ENCODE measurements at regions not wholly inside any gene's neighbourhood (a gene's known extent, or its start where the extent isn't known, plus 50 kb on each side); places are given as distances from the start of the nearest gene placed in this dataset.
"Not testable (repeated sequence)": the region's sequence is repeated elsewhere in the genome, so short reads cannot be mapped to it uniquely, and the experiment has no call there.

DNA sequence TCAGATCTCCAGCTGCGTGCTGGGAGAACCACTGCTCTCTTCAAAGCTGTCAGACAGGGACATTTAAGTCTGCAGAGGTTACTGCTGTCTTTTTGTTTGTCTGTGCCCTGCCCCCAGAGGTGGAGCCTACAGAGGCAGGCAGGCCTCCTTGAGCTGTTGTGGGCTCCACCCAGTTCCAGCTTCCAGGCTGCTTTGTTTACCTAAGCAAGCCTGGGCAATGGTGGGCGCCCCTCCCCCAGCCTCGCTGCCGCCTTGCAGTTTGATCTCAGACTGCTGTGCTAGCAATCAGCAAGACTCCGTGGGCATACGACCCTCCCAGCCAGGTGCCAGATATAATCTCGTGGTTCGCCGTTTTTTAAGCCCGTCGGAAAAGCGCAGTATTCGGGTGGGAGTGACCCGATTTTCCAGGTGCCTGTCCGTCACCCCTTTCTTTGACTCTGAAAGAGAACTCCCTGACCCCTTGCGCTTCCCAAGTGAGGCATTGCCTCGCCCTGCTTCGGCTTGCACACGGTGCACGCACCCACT is 288.2 kb downstream of the RASEF start:
- TF ChIP-seq, protein P1, sequence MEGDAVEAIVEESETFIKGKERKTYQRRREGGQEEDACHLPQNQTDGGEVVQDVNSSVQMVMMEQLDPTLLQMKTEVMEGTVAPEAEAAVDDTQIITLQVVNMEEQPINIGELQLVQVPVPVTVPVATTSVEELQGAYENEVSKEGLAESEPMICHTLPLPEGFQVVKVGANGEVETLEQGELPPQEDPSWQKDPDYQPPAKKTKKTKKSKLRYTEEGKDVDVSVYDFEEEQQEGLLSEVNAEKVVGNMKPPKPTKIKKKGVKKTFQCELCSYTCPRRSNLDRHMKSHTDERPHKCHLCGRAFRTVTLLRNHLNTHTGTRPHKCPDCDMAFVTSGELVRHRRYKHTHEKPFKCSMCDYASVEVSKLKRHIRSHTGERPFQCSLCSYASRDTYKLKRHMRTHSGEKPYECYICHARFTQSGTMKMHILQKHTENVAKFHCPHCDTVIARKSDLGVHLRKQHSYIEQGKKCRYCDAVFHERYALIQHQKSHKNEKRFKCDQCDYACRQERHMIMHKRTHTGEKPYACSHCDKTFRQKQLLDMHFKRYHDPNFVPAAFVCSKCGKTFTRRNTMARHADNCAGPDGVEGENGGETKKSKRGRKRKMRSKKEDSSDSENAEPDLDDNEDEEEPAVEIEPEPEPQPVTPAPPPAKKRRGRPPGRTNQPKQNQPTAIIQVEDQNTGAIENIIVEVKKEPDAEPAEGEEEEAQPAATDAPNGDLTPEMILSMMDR (conservative IDR thresholded peaks at IDR 0.05; ENCODE audit: low read length) = not testable (repeated sequence)
- not testable (repeated sequence) for TF ChIP-seq EZH2phosphoT487 (IDR thresholded peaks at IDR 0.05; ENCODE audit: borderline replicate concordance)

Data from Loucy (cell line).